HG02973 (cell line): ENCODE measurements at regions not wholly inside any gene's neighbourhood (a gene's known extent, or its start where the extent isn't known, plus 50 kb on each side); places are given as distances from the start of the nearest gene placed in this dataset.

ENCODE experiments used
- ATAC-seq: cut with Tn5 transposase; IDR thresholded peaks from one replicate; pipeline ENCODE4 v1.9.1; 2021; ENCODE audit warnings: moderate library complexity; ENCODE audit not compliant: unreplicated experiment

GRCh38 chr3:145939431-145939830, 221.6 kb downstream of the PLOD2 start:
- ATAC-seq = no peak

DNA sequence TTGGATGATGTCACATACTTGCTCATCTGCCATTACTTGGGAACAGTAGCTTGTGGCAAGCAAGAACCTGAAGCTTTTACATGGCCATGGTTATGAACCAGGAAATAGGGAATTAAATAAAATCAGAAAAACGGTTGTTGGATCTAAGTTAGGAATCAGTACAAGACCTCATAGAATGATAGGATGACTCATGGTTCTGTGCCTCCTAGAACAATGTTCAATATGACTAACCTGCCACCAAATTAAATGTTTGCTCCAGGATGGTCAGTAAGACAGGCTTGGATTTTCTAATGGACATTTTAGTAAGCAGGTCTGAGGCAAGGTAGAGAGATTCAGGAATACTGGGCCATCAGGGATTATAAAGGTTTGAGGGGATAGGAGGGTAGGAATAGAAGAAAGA, 218.9 kb downstream of the PLOD2 start:
- no peak for ATAC-seq

- no peak for ATAC-seq
Observed at GRCh38 chr3:145943952-145944351, 217.0 kb downstream of the PLOD2 start.

DNA sequence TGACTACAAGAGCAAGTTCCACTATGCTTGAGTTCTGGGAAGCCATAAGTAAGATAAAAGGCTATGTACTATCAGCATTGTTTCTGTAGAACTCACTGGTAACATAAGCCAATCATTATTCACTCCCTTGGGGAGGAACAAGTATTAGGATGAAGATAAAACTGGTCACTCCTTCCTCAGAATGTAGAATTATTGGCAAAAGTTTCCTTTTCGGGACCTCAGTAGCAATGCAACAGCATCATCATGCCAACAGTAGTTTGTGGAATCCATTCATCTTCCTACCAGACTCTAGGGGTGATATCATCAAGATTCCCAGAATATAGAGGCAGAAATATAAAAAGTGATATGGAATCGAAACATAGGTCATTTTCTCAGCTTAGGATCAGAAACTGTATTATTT, 209.5 kb downstream of the PLOD2 start:
- no peak for ATAC-seq

DNA sequence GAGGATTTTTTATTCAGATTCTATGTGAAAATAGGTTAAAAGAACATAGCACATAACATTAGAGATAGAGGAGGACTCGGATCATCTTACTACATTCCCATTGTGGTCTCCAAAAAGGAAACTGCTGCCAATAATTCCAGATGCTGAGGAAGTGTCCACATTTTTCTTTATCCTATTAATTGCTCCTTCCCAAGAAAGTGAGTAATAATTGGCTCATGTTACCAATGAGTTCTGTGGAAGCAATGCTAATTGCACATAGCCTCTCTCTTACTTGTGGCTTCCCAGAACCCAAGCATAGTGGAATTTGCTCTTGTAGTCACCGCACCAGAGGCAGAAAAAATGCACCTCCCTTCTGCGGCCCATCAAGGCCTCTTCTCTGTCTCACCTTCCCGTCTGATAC, 208.4 kb downstream of the PLOD2 start:
- no peak for ATAC-seq

- no peak for ATAC-seq
Observed at GRCh38 chr3:145953316-145953715, 207.7 kb downstream of the PLOD2 start.

- no peak for ATAC-seq
Observed at GRCh38 chr3:145959457-145960088, 201.4 kb downstream of the PLOD2 start.

GRCh38 chr3:145963111-145963510, 197.9 kb downstream of the PLOD2 start:
- no peak for ATAC-seq

DNA sequence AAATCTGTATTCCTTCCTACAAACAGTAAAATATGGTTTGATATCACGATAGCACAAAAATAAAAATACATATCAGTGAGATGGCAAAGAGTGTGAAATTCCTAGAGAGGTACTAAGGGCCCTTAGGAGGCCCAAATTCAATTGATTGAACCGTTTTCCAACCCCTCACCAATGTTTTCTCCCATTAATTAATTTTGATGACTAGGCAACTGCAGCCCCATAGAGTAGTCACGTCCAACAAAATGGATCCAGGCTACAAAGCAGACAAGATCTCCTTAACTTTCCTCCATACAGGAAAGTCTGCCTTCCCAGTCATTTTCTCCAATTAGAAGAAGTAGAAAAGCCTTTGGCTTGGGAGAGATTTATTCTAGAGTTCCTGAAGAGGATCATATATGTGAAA, 193.9 kb downstream of the PLOD2 start:
- ATAC-seq = no peak

DNA sequence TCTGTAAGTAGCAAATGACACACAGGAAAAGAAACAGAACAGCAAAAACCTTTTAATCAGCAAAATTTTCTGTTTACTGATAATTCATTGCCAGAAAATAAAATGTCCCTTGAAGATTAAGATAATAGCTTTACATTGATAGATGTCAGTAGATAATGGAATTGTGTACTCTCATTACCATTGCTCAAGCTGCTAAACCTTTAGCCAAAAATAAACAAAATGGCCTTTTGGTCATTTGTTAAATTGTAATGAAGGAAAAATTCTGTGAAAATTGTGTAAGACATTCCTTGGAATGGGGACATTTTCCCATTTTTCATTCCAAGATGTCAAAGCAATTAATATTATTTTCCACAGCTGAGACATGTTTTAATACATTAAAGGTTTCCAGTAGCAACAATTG, 189.8 kb downstream of the PLOD2 start:
- ATAC-seq = no peak

- no peak for ATAC-seq
Observed at GRCh38 chr3:145972851-145973250, 188.1 kb downstream of the PLOD2 start.

GRCh38 chr3:145981056-145981455, 179.9 kb downstream of the PLOD2 start:
- no peak for ATAC-seq

GRCh38 chr3:145983101-145983500, 177.9 kb downstream of the PLOD2 start:
- no peak for ATAC-seq
